ENCODE measurements at regions not wholly inside any gene's neighbourhood (a gene's known extent, or its start where the extent isn't known, plus 50 kb on each side); places are given as distances from the start of the nearest gene placed in this dataset.

GRCh38 chr13:64909184-64909583 is 2321.0 kb downstream of the PCDH9 start:
- no peak for ATAC-seq
- H3K9me3 ChIP-seq: peaks cover 47% of the 10 kb centered on the region

GRCh38 chr13:64900039-64900438 is 2330.1 kb downstream of the PCDH9 start:
- Histone ChIP-seq H3K4me3 (no peak overlapping the region), H3K9me3 (peaks cover 39% of the 10 kb centered on the region), H3K36me3 (ENCODE audit: low read depth) (no peaks in the 10 kb centered on the region), H3K4me1 (ENCODE audit: low read depth) (no peaks in the 10 kb centered on the region)
- intact Hi-C loops (cut with DNase I, micrococcal nuclease): no loop called here
- DNase-seq (no peak), ATAC-seq (no peak)
- TF ChIP-seq CTCF (IDR thresholded peaks at IDR 0.05): no peak

More at GRCh38 chr13:64909184-64909583, 2321.0 kb downstream of the PCDH9 start:
- Histone ChIP-seq H3K36me3 (ENCODE audit: low read depth) (no peaks in the 10 kb centered on the region), H3K4me3 (no peak overlapping the region), H3K4me1 (ENCODE audit: low read depth) (no peaks in the 10 kb centered on the region)
- no peak for TF ChIP-seq CTCF (IDR thresholded peaks at IDR 0.05)
- intact Hi-C loops (cut with DNase I, micrococcal nuclease): no loop called here
- no peak for DNase-seq

GRCh38 chr13:64884976-64885375 is 2345.2 kb downstream of the PCDH9 start:
- DNase-seq: no peak
- TF ChIP-seq CTCF (IDR thresholded peaks at IDR 0.05): no peak
- intact Hi-C loops (cut with DNase I, micrococcal nuclease): no loop called here
- H3K4me3 ChIP-seq: no peak overlapping the region
- H3K36me3 ChIP-seq (ENCODE audit: low read depth): no peaks in the 10 kb centered on the region
- no peak for ATAC-seq
- H3K9me3 ChIP-seq: peaks cover 28% of the 10 kb centered on the region
- H3K4me1 ChIP-seq (ENCODE audit: low read depth): no peaks in the 10 kb centered on the region

- no peak for DNase-seq
- no peak for TF ChIP-seq CTCF (IDR thresholded peaks at IDR 0.05)
- Histone ChIP-seq H3K9me3 (peaks cover 37% of the 10 kb centered on the region), H3K4me1 (ENCODE audit: low read depth) (no peaks in the 10 kb centered on the region), H3K4me3 (no peak overlapping the region), H3K36me3 (ENCODE audit: low read depth) (no peaks in the 10 kb centered on the region)
- no peak for ATAC-seq
- intact Hi-C loops (cut with DNase I, micrococcal nuclease): no loop called here
Observed at GRCh38 chr13:64877176-64877575, 2353.0 kb downstream of the PCDH9 start.

- no peaks in the 10 kb centered on the region for H3K36me3 ChIP-seq (ENCODE audit: low read depth)
- intact Hi-C loops (cut with DNase I, micrococcal nuclease): no loop called here
- ATAC-seq (no peak), DNase-seq (no peak)
- H3K4me3 ChIP-seq: no peak overlapping the region
- TF ChIP-seq CTCF (IDR thresholded peaks at IDR 0.05): no peak
- H3K9me3 ChIP-seq: peaks cover 37% of the 10 kb centered on the region
- H3K4me1 ChIP-seq (ENCODE audit: low read depth): no peaks in the 10 kb centered on the region
Observed at GRCh38 chr13:64871742-64872141, 2358.4 kb downstream of the PCDH9 start.

GRCh38 chr13:64869539-64869938 is 2360.6 kb downstream of the PCDH9 start:
- no peak for DNase-seq
- no peaks in the 10 kb centered on the region for H3K36me3 ChIP-seq (ENCODE audit: low read depth)
- no peak for ATAC-seq
- no peak for TF ChIP-seq CTCF (IDR thresholded peaks at IDR 0.05)
- H3K9me3 ChIP-seq: peaks cover 46% of the 10 kb centered on the region
- intact Hi-C loops (cut with DNase I, micrococcal nuclease): no loop called here
- H3K4me1 ChIP-seq (ENCODE audit: low read depth): no peaks in the 10 kb centered on the region
- no peak overlapping the region for H3K4me3 ChIP-seq

Data from mucosa of descending colon (tissue), 3 donors.